ENCODE measurements at regions not wholly inside any gene's neighbourhood (a gene's known extent, or its start where the extent isn't known, plus 50 kb on each side); places are given as distances from the start of the nearest gene placed in this dataset.

- H2AFZ ChIP-seq (ENCODE audit: low read length) = no peak overlapping the region
- no peak overlapping the region for H3K4me2 ChIP-seq (ENCODE audit: low read depth, low read length)
- CTCF ChIA-PET (ENCODE audit: low intra/inter-chr PET ratio, low total read pairs) = no interaction called here
- no peaks in the 10 kb centered on the region for H3K79me2 ChIP-seq (ENCODE audit: insufficient read depth, low read length)
- no TSS peak for BruUV-seq (replicated peaks)
- TF ChIP-seq SOX6 (IDR thresholded peaks at IDR 0.05) (no peak), SOX6 (CRISPR knock-in tag; IDR thresholded peaks at IDR 0.05) (no peak), E2F2 (CRISPR knock-in tag; IDR thresholded peaks at IDR 0.05; ENCODE audit: borderline replicate concordance) (no peak), ZNF644 (CRISPR knock-in tag; IDR thresholded peaks at IDR 0.05; ENCODE audit: low read depth) (no peak), EHMT2 (IDR thresholded peaks at IDR 0.05; ENCODE audit: borderline replicate concordance, low read depth, low read length) (no peak), RELA (CRISPR knock-in tag; IDR thresholded peaks at IDR 0.05) (no peak)
- POLR2A ChIA-PET = no interaction called here
- FAIRE-seq (no peak), ATAC-seq (no peak), DNase-seq (ENCODE audit: low spot score) (no peak)
- no peaks in the 10 kb centered on the region for H3K36me3 ChIP-seq (replicated peaks in 1 of 2; ENCODE audit: control insufficient read depth in 1 of 2, insufficient read depth in 2 of 2, low read length in 2 of 2)
- no peak overlapping the region for H3K27ac ChIP-seq (ENCODE audit: extremely low read length, insufficient read depth, low read length)
- intact Hi-C loops (cut with micrococcal nuclease; ENCODE audit: unreplicated experiment) = loop anchor here (10.0 kb wide), 1 partner anchor 801 kb away; no protein-coding TSS in a partner anchor
- H4K20me1 ChIP-seq (ENCODE audit: insufficient read depth, low read length) = no peaks in the 10 kb centered on the region
- no peak overlapping the region for H3K4me3 ChIP-seq (replicated peaks in 1 of 3; ENCODE audit: insufficient read depth in 1 of 3, low read depth in 2 of 3, low read length in 3 of 3)
- in situ Hi-C loops (cut with HindIII; ENCODE audit: extremely low pct_ligation_motif_present, low pct_unique_long_range_greater_than_20kb) = no loop called here
- no peaks in the 10 kb centered on the region for H3K27me3 ChIP-seq (ENCODE audit: control insufficient read depth in 1 of 2, insufficient read depth in 2 of 2, low read length in 2 of 2)
- H3K4me1 ChIP-seq (ENCODE audit: insufficient read depth, low read length) = no peaks in the 10 kb centered on the region
- H3K9ac ChIP-seq (ENCODE audit: insufficient read depth, low read depth, low read length) = no peak overlapping the region
- no peaks in the 10 kb centered on the region for H3K9me3 ChIP-seq (ENCODE audit: low read length)
These were observed 511.4 kb upstream of the KLF12 start for GRCh38 chr13:74645586-74645985.

GRCh38 chr13:74644229-74644628 lies 510.0 kb upstream of the KLF12 start:
- no peak overlapping the region for H2AFZ ChIP-seq (ENCODE audit: low read length)
- POLR2A ChIA-PET = no interaction called here
- no peaks in the 10 kb centered on the region for H3K79me2 ChIP-seq (ENCODE audit: insufficient read depth, low read length)
- H3K9me3 ChIP-seq (ENCODE audit: low read length) = no peaks in the 10 kb centered on the region
- WGBS (ENCODE audit: low lambda C conversion rate) = 4% methylated on average over 1 of the region's 1 CpG
- TF ChIP-seq ASH2L (IDR thresholded peaks at IDR 0.05; ENCODE audit: insufficient read length, low read depth, low read length) (no peak), MYNN (CRISPR knock-in tag; IDR thresholded peaks at IDR 0.05; ENCODE audit: low read depth) (no peak), ZNF296 (CRISPR knock-in tag; conservative IDR thresholded peaks at IDR 0.05) (no peak), ZNF124 (CRISPR knock-in tag; IDR thresholded peaks at IDR 0.05) (no peak), ETS1 (CRISPR knock-in tag; IDR thresholded peaks at IDR 0.05) (no peak), RBM22 (optimal IDR thresholded peaks at IDR 0.05; ENCODE audit: low read length) (no peak), LCORL (IDR thresholded peaks at IDR 0.05) (no peak), LCORL (CRISPR knock-in tag; IDR thresholded peaks at IDR 0.05) (no peak), ZC3H13 (CRISPR knock-in tag; IDR thresholded peaks at IDR 0.05) (no peak), ARHGAP35 (CRISPR knock-in tag; IDR thresholded peaks at IDR 0.05; ENCODE audit: borderline replicate concordance) (no peak), ZKSCAN1 (IDR thresholded peaks at IDR 0.05; ENCODE audit: low read length) (no peak), IRF2 (CRISPR knock-in tag; IDR thresholded peaks at IDR 0.05) (no peak), ZNF207 (IDR thresholded peaks at IDR 0.05; ENCODE audit: borderline replicate concordance) (no peak), ZFAT (CRISPR knock-in tag; conservative IDR thresholded peaks at IDR 0.05) (no peak), NBN (conservative IDR thresholded peaks at IDR 0.05) (no peak), TRIM24 (CRISPR knock-in tag; IDR thresholded peaks at IDR 0.05) (no peak)
- no peak overlapping the region for H3K9ac ChIP-seq (ENCODE audit: insufficient read depth, low read depth, low read length)
- no peak for DNase-seq (ENCODE audit: low spot score)
- CTCF ChIA-PET (ENCODE audit: low intra/inter-chr PET ratio, low total read pairs) = no interaction called here
- H3K27me3 ChIP-seq (ENCODE audit: control insufficient read depth in 1 of 2, insufficient read depth in 2 of 2, low read length in 2 of 2) = no peaks in the 10 kb centered on the region
- no peaks in the 10 kb centered on the region for H3K36me3 ChIP-seq (replicated peaks in 1 of 2; ENCODE audit: control insufficient read depth in 1 of 2, insufficient read depth in 2 of 2, low read length in 2 of 2)
- in situ Hi-C loops (cut with HindIII; ENCODE audit: extremely low pct_ligation_motif_present, low pct_unique_long_range_greater_than_20kb) (no loop called here), intact Hi-C loops (cut with micrococcal nuclease; ENCODE audit: unreplicated experiment) (loop anchor here (10.0 kb wide), 1 partner anchor 799 kb away; no protein-coding TSS in a partner anchor)
- no peak for FAIRE-seq
- BruUV-seq (replicated peaks) = no TSS peak
- no peak overlapping the region for H3K27ac ChIP-seq (ENCODE audit: extremely low read length, insufficient read depth, low read length)
- H3K4me2 ChIP-seq (ENCODE audit: low read depth, low read length) = no peak overlapping the region
- no peak for ATAC-seq
- no peaks in the 10 kb centered on the region for H4K20me1 ChIP-seq (ENCODE audit: insufficient read depth, low read length)
- H3K4me1 ChIP-seq (ENCODE audit: insufficient read depth, low read length) = no peaks in the 10 kb centered on the region
- no peak overlapping the region for H3K4me3 ChIP-seq (replicated peaks in 1 of 3; ENCODE audit: insufficient read depth in 1 of 3, low read depth in 2 of 3, low read length in 3 of 3)
